ENCODE measurements at regions not wholly inside any gene's neighbourhood (a gene's known extent, or its start where the extent isn't known, plus 50 kb on each side); places are given as distances from the start of the nearest gene placed in this dataset.
A peak's percentile ranks its signal among the peaks of the same experiment; 100 is the strongest.
"Not testable (repeated sequence)": the region's sequence is repeated elsewhere in the genome, so short reads cannot be mapped to it uniquely, and the experiment has no call there.

GRCh38 chr7:127484954-127485353, 92.4 kb upstream of the ZNF800 start:
- DNase-seq (ENCODE audit: insufficient read length) (no peak), FAIRE-seq (no peak)
- TF ChIP-seq TAF1 (IDR thresholded peaks at IDR 0.05; ENCODE audit: borderline replicate concordance, low read depth, low read length): no peak
- TF ChIP-seq POLR2AphosphoS5 (IDR thresholded peaks at IDR 0.05; ENCODE audit: low read depth, low read length): no peak
- TF ChIP-seq POLR2A (IDR thresholded peaks at IDR 0.05; ENCODE audit: low read depth, low read length): no peak

DNA sequence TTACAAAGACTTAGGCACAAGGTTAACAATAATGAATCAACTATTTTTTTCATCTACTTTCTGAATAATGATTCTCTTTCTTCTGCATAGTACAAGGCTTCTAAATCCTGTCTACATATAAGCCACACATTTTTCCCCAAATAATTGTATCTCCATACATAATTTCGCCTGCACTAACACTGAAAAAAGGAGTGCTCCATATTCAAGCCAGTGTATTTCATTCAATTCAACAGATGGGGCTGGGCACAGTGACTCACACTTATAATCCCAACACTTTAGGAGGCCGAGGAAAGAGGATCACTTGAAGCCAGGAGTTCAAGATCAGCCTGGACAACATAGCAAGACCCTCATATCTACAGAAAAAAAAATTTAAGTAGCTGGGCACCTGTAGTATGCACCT, 86.0 kb upstream of the ZNF800 start:
- TF ChIP-seq POLR2A (IDR thresholded peaks at IDR 0.05; ENCODE audit: low read depth, low read length): no peak
- TF ChIP-seq TAF1 (IDR thresholded peaks at IDR 0.05; ENCODE audit: borderline replicate concordance, low read depth, low read length): no peak
- no peak for TF ChIP-seq POLR2AphosphoS5 (IDR thresholded peaks at IDR 0.05; ENCODE audit: low read depth, low read length)
- DNase-seq (ENCODE audit: insufficient read length): no peak
- FAIRE-seq: no peak

DNA sequence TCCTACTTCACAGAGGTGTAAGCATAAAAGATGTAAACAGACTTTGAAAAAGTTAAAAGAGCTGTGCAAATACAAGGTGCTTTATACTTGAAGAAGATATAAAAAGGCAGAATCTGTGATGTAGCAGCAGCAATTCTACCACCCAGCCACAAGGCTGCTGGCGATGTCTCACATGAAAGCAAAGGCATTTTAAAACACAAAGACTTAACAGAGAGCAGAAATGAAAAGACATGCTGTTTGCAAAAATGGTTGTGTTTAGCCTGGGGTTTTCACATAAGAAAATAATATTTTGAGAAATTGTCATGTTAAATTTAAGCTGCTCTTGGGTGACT, 85.5 kb upstream of the ZNF800 start:
- TF ChIP-seq TAF1 (IDR thresholded peaks at IDR 0.05; ENCODE audit: borderline replicate concordance, low read depth, low read length) (no peak), POLR2AphosphoS5 (IDR thresholded peaks at IDR 0.05; ENCODE audit: low read depth, low read length) (no peak), POLR2A (IDR thresholded peaks at IDR 0.05; ENCODE audit: low read depth, low read length) (no peak)
- FAIRE-seq: no peak
- no peak for DNase-seq (ENCODE audit: insufficient read length)

DNA sequence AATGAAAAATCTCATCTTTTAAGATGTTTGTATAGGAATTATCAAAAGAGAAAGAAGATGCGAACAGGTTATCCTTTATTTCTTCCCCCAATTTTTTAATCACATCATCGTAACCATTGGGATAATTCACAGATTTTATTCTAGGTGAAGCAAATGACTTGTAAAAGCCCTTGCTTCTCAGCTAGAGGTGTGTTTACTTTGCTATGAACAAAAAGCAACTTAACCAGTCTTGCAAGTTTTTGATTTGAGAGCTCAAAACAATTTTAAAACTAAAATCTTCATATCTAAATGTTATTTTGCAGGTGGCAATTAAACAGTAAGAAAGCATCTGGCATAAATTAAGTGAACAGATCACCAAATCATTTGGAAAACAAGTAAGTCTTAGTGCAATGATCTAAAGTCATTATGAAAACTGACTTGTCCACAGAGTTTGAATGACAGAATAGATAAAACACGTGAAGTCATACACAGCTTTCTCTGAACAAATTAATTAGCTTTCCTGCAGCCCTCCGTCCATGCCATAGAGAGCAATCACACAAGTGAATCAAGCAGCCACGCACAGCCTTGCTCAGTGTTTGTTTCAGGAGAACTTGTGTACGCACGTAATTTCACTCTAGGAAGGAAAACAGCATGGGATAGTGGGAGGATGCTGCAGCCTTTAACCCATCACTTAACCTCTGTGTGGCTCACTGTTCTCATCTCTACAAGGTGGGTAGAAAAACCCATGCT, 85.0 kb upstream of the ZNF800 start:
- DNase-seq (ENCODE audit: insufficient read length): no peak
- no peak for FAIRE-seq
- TF ChIP-seq TAF1 (IDR thresholded peaks at IDR 0.05; ENCODE audit: borderline replicate concordance, low read depth, low read length) (no peak), POLR2AphosphoS5 (IDR thresholded peaks at IDR 0.05; ENCODE audit: low read depth, low read length) (no peak)

- FAIRE-seq (no peak), DNase-seq (ENCODE audit: insufficient read length) (no peak)
- no peak for TF ChIP-seq POLR2A (IDR thresholded peaks at IDR 0.05; ENCODE audit: low read depth, low read length)
- no peak for TF ChIP-seq TAF1 (IDR thresholded peaks at IDR 0.05; ENCODE audit: borderline replicate concordance, low read depth, low read length)
- no peak for TF ChIP-seq POLR2AphosphoS5 (IDR thresholded peaks at IDR 0.05; ENCODE audit: low read depth, low read length)
These were observed 84.1 kb upstream of the ZNF800 start for GRCh38 chr7:127476618-127477017.

- no peak for TF ChIP-seq TAF1 (IDR thresholded peaks at IDR 0.05; ENCODE audit: borderline replicate concordance, low read depth, low read length)
- no peak for TF ChIP-seq POLR2A (IDR thresholded peaks at IDR 0.05; ENCODE audit: low read depth, low read length)
- TF ChIP-seq POLR2AphosphoS5 (IDR thresholded peaks at IDR 0.05; ENCODE audit: low read depth, low read length): no peak
- FAIRE-seq: no peak
These were observed 81.9 kb upstream of the ZNF800 start for GRCh38 chr7:127474457-127474856.

GRCh38 chr7:127473409-127473808, 80.9 kb upstream of the ZNF800 start:
- no peak for FAIRE-seq
- TF ChIP-seq TAF1 (IDR thresholded peaks at IDR 0.05; ENCODE audit: borderline replicate concordance, low read depth, low read length) (no peak), POLR2AphosphoS5 (IDR thresholded peaks at IDR 0.05; ENCODE audit: low read depth, low read length) (no peak), POLR2A (IDR thresholded peaks at IDR 0.05; ENCODE audit: low read depth, low read length) (no peak)
- DNase-seq (ENCODE audit: insufficient read length): no peak

More at GRCh38 chr7:127474457-127474856, 81.9 kb upstream of the ZNF800 start:
- DNase-seq (ENCODE audit: insufficient read length): no peak

DNA sequence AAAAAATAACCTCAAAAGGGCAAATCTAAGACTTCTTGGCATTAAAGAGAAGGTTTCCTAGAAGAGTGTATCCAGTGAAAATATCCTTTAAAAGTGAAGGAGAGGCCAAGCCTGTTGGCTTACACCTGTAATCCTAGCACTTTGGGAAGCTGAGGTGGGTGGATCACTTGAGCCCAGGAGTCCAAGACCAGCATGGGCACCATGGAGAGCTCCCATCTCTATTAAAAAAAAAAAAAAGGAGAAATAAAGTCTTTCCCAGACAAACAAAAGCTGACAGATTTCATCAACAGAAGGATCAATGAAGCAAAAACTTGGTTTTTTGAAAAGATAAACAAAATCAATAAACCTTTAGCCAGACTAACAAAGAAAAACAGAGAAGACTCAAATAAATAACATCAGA, 67.6 kb upstream of the ZNF800 start:
- FAIRE-seq: no peak
- TF ChIP-seq TAF1 (IDR thresholded peaks at IDR 0.05; ENCODE audit: borderline replicate concordance, low read depth, low read length) (no peak), POLR2A (IDR thresholded peaks at IDR 0.05; ENCODE audit: low read depth, low read length) (no peak), POLR2AphosphoS5 (IDR thresholded peaks at IDR 0.05; ENCODE audit: low read depth, low read length) (no peak)
- DNase-seq (ENCODE audit: insufficient read length): no peak

DNA sequence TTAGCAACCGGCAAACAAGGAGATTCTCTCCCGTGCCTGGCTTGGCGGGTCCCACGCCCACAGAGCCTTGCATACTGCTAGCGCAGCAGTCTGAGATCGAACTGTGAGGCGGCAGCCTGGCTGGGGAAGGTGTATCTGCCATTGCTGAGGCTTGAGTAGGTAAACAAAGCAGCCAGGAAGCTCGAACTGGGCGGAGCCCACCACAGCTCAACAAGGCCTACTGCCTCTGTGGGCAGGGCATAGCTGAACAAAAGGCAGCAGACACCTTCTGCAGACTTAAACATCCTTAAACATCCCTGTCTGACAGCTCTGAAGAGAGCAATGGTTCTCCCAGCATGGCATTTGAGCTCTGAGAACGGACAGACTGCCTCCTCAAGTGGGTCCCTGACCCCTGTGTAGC, 58.8 kb upstream of the ZNF800 start:
- not testable (repeated sequence) for FAIRE-seq; DNase-seq (ENCODE audit: insufficient read length)

DNA sequence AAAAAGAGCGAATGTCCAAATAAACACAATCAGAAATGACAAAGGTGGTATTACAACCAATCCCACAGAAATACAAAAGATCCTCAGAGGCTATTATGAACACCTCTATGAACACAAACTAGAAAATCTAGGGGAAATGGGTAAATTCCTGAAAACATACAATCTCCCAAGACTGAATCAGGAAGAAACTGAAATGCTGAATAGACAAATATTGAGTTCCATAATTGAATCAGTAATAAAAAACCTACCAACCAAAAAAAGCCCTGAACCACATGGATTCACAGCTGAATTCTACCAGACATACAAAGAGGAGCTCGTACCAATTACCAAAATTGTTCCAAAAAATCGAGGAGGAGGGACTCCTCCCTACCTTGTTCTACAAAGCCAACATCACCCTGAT, 56.1 kb upstream of the ZNF800 start:
- FAIRE-seq (no peak), DNase-seq (ENCODE audit: insufficient read length) (no peak)

GRCh38 chr7:127447326-127447945, 54.9 kb upstream of the ZNF800 start:
- DNase-seq (ENCODE audit: insufficient read length) (peak; percentile 24), FAIRE-seq (peak; percentile 70)
- TF ChIP-seq TAF1 (IDR thresholded peaks at IDR 0.05; ENCODE audit: borderline replicate concordance, low read depth, low read length) (no peak), POLR2A (IDR thresholded peaks at IDR 0.05; ENCODE audit: low read depth, low read length) (no peak), POLR2AphosphoS5 (IDR thresholded peaks at IDR 0.05; ENCODE audit: low read depth, low read length) (no peak)

More for the DNA sequence above, 56.1 kb upstream of the ZNF800 start:
- TF ChIP-seq TAF1 (IDR thresholded peaks at IDR 0.05; ENCODE audit: borderline replicate concordance, low read depth, low read length) (no peak), POLR2AphosphoS5 (IDR thresholded peaks at IDR 0.05; ENCODE audit: low read depth, low read length) (no peak), POLR2A (IDR thresholded peaks at IDR 0.05; ENCODE audit: low read depth, low read length) (no peak)

- DNase-seq (ENCODE audit: insufficient read length): no peak
- no peak for FAIRE-seq
- TF ChIP-seq TAF1 (IDR thresholded peaks at IDR 0.05; ENCODE audit: borderline replicate concordance, low read depth, low read length) (no peak), POLR2A (IDR thresholded peaks at IDR 0.05; ENCODE audit: low read depth, low read length) (no peak), POLR2AphosphoS5 (IDR thresholded peaks at IDR 0.05; ENCODE audit: low read depth, low read length) (no peak)
These were observed 54.3 kb upstream of the ZNF800 start for GRCh38 chr7:127446842-127447241.

Measured in GM12892 (cell line).